IPS-NIHi7 (cell line): ENCODE measurements at regions not wholly inside any gene's neighbourhood (a gene's known extent, or its start where the extent isn't known, plus 50 kb on each side); places are given as distances from the start of the nearest gene placed in this dataset.

Experiments used
- DNase-seq: peaks from one replicate; pipeline ENCODE4 v3.0.0; 2012; ENCODE audit warnings: mixed read lengths; ENCODE audit errors: extremely low spot score

- DNase-seq, result no peak
These were observed 53.9 kb upstream of the UCN3 start for GRCh38 chr10:5310914-5311313.

- DNase-seq, result no peak
These were observed 53.1 kb upstream of the UCN3 start for GRCh38 chr10:5311617-5312016.

- DNase-seq, result no peak
These were observed 49.9 kb upstream of the UCN3 start for GRCh38 chr10:5314840-5315239.
